RWPE2 (cell line): ENCODE measurements at regions not wholly inside any gene's neighbourhood (a gene's known extent, or its start where the extent isn't known, plus 50 kb on each side); places are given as distances from the start of the nearest gene placed in this dataset.

Source experiments
- ATAC-seq: fragments of 200-7000 bp; cut with Tn5 transposase; 3 replicates; pipeline ENCODE4 v1.9.1; 2021; ENCODE audit warnings: low read depth
- DNase-seq: peaks from one replicate; pipeline ENCODE4 v3.0.0-alpha.2; 2020; ENCODE audit warnings: low spot score
- H3K27ac ChIP-seq: fragments of 450-650 bp; 2 replicates; pipeline ENCODE4 v1.5.1; 2017; ENCODE audit warnings: mild to moderate bottlenecking; ENCODE audit not compliant: poor library complexity, severe bottlenecking
- H3K27me3 ChIP-seq: fragments of 250-450 bp; sonication (Bioruptor Pico); 2 replicates; pipeline ENCODE4 v1.5.1; 2021; ENCODE audit warnings: mild to moderate bottlenecking, moderate library complexity; ENCODE audit not compliant: insufficient read depth, poor library complexity, severe bottlenecking
- H3K36me3 ChIP-seq: fragments of 250-450 bp; sonication (Bioruptor Pico); 2 replicates; pipeline ENCODE4 v1.5.1; 2020; ENCODE audit warnings: low read depth, mild to moderate bottlenecking, moderate library complexity
- H3K4me1 ChIP-seq: fragments of 250-450 bp; sonication (Bioruptor Pico); 2 replicates; pipeline ENCODE4 v1.5.1; 2021; ENCODE audit warnings: mild to moderate bottlenecking, moderate library complexity; ENCODE audit not compliant: insufficient read depth, poor library complexity, severe bottlenecking
- H3K4me3 ChIP-seq: fragments of 250-450 bp; sonication (Bioruptor Pico); 2 replicates; pipeline ENCODE4 v1.5.1; 2021; ENCODE audit warnings: mild to moderate bottlenecking, moderate library complexity; ENCODE audit not compliant: severe bottlenecking
- H3K9me3 ChIP-seq: fragments of 250-450 bp; sonication (Bioruptor Pico); 2 replicates; pipeline ENCODE4 v1.5.1; 2021; ENCODE audit warnings: mild to moderate bottlenecking, moderate library complexity; ENCODE audit not compliant: severe bottlenecking
- TF ChIP-seq, protein P1 (sequence below): fragments of 450-650 bp; IDR thresholded peaks from one replicate; pipeline ENCODE4 v1.5.1; 2017; ENCODE audit warnings: mild to moderate bottlenecking, moderate library complexity; ENCODE audit not compliant: poor library complexity, severe bottlenecking

DNA sequence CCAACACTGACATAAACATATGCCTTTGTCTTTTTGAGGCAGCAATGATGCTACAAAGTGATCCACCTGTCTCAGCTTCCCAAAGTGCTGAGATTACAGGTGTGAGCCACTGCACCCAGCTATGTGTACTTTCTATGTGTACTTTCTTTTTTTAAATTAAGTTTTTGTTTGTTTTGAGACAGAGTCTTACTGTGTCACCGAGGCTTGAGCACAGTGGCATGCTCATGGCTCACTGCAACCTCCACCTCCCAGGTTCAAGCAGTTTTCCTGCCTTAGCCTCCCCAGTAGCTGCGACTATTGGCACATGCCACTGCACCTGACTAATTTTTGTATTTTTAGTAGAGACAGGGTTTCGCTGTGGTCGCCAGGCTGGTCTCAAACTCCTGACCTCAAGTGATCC is 172.5 kb upstream of the ALG10B start:
- H3K9me3 ChIP-seq: peaks cover 3% of the 10 kb centered on the region
- DNase-seq (no peak), ATAC-seq (no peak)
- H3K27ac ChIP-seq: peak overlapping the region; percentile 61
- no peaks in the 10 kb centered on the region for H3K27me3 ChIP-seq
- peaks cover 11% of the 10 kb centered on the region for H3K4me1 ChIP-seq
- H3K36me3 ChIP-seq: no peaks in the 10 kb centered on the region
- H3K4me3 ChIP-seq: no peak overlapping the region
- TF ChIP-seq, protein P1, sequence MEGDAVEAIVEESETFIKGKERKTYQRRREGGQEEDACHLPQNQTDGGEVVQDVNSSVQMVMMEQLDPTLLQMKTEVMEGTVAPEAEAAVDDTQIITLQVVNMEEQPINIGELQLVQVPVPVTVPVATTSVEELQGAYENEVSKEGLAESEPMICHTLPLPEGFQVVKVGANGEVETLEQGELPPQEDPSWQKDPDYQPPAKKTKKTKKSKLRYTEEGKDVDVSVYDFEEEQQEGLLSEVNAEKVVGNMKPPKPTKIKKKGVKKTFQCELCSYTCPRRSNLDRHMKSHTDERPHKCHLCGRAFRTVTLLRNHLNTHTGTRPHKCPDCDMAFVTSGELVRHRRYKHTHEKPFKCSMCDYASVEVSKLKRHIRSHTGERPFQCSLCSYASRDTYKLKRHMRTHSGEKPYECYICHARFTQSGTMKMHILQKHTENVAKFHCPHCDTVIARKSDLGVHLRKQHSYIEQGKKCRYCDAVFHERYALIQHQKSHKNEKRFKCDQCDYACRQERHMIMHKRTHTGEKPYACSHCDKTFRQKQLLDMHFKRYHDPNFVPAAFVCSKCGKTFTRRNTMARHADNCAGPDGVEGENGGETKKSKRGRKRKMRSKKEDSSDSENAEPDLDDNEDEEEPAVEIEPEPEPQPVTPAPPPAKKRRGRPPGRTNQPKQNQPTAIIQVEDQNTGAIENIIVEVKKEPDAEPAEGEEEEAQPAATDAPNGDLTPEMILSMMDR: no peak

DNA sequence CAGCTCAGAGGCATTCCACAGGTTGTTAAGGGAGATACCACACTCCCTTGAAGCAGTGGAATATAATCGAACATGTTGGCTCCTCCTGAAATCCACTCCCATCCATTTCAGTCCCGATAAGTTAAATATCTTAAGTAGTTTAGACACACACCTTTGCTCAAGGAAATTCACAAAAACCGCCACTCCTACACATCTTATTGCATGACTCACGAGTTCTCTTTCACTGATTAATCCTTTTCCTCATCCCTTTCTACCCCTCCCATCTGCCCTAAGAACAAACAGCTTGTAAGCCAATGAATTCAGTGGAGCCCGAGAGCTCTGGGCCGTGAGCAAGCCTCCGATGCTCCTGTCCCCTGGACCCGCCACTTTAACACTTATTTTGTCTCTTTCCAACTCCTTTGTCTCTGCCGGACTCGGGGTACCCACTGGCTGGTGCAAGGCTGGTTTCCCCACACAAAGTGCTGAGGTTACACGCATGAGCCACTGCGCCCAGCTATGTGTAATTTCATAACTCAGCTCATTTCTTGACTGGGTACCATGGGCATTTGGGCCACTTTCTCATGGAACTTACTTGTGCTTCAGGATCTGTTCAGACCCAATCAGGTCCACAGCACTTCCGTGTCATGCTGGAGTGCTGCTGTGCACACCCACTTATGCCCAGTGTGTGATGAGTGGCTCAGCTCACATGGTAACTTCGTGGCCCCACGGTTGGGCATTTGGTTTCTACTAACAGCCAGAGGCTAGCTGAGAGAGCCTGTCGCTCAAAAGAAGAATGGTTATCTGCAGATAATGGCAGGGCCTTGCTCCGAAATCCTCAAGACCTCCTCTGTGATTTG is 171.8 kb upstream of the ALG10B start:
- Histone ChIP-seq H3K27ac (peak overlapping the region; percentile 61), H3K27me3 (no peaks in the 10 kb centered on the region), H3K36me3 (no peaks in the 10 kb centered on the region), H3K4me1 (peaks cover 19% of the 10 kb centered on the region), H3K9me3 (peaks cover 3% of the 10 kb centered on the region), H3K4me3 (no peak overlapping the region)
- DNase-seq: no peak
- TF ChIP-seq, protein P1: no peak
- peak; percentile 34; the same call in 1 of the 3 replicates for ATAC-seq

DNA sequence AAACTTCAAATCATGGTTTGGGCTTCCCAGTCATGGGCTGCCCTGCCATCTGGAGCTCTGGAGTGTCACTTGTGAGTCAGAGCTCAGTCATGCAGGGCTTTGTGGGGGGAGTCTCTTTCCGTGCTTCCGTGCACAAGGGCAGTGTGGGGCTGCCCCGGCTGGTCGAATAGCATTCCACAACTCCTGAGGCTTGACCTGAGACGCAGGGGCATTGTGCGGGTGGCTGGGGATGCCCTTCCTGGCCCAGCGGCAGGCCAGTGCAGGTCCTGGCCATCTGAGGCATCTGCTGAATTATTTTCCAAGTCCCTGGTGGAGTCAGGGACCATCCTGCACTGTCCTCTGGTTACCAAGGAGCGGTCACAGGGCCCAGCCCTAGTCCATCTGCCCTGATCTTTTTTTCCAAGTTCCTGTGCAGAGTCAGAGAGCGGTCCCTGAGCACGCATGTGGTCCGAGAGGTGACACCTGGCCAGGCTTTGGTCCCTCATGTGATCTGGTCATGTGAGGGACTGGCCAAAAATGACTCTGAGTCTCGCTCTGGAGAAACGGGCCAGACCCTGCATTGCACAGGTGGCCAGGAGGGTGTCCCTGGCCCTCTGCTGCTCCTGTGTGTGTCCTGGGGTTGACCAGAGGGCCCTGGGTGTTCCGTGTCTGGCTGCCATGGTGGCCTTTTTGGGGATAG is 167.0 kb upstream of the ALG10B start:
- ATAC-seq (peak; percentile 93), DNase-seq (peak; percentile 80)
- Histone ChIP-seq H3K9me3 (peaks cover 3% of the 10 kb centered on the region), H3K36me3 (no peaks in the 10 kb centered on the region), H3K4me3 (no peak overlapping the region), H3K27me3 (no peaks in the 10 kb centered on the region), H3K4me1 (peaks cover 16% of the 10 kb centered on the region), H3K27ac (peak overlapping the region; percentile 49)
- TF ChIP-seq, protein P1: no peak

DNA sequence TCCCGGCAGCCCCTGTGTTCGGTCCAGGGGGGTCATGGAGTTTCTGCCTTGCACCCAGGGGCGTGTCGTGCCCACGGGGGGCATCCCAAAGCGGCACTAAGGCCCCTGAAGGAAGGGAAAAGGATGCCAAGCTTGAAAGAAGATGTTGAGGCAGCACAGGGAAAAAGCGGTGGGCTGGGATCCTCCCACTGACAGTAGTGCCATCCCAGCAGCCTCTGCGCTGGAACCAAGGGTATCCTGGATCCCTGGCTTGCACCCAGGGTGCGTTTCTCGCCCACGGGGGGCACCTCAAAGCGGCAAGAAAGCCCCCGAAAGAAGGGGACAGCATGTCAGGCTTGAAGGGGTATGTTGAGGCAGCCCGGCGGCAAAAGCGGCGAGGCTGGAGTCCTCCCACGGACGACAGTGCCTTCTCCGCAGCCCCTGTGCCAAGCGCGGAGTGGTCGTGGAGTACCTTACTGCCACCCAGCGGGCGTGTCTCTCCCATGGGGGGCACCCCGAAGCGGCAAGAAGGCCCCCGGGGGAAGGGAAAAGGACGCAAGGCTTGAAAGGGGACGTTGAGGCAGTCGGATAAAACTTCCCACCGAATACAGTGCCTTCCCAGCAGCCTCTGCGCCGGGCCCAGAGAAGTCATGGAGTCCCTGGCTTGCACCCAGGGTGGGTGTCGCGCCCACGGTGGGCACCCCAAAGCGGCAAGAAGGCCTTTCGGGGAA is 164.4 kb upstream of the ALG10B start:
- TF ChIP-seq, protein P1: no peak
- DNase-seq (no peak), ATAC-seq (no peak)
- Histone ChIP-seq H3K36me3 (no peaks in the 10 kb centered on the region), H3K4me3 (no peak overlapping the region), H3K27me3 (no peaks in the 10 kb centered on the region), H3K4me1 (peaks cover 16% of the 10 kb centered on the region), H3K9me3 (no peaks in the 10 kb centered on the region), H3K27ac (no peak overlapping the region)
